ENCODE measurements at regions not wholly inside any gene's neighbourhood (a gene's known extent, or its start where the extent isn't known, plus 50 kb on each side); places are given as distances from the start of the nearest gene placed in this dataset.

DNA sequence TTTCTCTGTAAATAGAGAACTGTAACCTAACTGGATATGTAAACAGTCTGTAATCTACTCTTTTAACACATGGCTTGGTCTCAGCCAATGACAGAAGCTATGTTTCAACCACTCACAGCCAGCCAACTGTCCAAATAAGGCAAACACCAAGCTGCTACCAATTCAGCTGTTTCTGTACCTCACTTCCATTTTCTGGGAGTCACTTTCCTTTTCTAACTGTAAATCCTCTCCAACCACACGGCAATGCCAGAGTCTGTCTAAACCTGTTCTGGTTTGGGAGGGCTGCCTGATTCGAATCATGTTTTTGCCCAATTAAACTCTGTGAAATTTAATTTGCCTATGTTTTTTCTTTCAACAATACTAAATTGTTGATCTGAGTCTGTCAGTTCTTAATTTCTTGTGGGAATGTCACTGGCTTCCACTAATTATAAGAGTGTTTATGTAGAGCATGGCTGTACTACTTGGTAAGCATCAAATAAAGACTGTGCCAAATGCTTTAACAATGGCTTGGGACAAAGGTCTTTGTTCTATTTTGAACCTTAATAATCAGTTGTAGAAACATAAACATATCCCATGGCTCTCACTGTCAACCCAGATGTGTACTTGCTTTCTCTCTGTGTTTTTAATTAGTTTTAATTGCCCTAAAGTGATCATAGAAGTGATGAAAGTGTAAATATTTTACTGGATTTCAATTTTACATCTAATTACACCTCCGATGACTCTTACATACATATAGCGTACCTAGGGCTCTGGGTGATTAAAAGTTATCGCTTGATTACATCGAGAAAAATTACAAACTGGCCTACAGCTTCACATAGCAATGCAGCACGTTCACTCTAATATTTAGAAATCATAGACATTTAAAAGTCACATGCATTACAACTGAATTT is 1144.6 kb upstream of the TMPRSS15 start:
- no peak for DNase-seq

DNA sequence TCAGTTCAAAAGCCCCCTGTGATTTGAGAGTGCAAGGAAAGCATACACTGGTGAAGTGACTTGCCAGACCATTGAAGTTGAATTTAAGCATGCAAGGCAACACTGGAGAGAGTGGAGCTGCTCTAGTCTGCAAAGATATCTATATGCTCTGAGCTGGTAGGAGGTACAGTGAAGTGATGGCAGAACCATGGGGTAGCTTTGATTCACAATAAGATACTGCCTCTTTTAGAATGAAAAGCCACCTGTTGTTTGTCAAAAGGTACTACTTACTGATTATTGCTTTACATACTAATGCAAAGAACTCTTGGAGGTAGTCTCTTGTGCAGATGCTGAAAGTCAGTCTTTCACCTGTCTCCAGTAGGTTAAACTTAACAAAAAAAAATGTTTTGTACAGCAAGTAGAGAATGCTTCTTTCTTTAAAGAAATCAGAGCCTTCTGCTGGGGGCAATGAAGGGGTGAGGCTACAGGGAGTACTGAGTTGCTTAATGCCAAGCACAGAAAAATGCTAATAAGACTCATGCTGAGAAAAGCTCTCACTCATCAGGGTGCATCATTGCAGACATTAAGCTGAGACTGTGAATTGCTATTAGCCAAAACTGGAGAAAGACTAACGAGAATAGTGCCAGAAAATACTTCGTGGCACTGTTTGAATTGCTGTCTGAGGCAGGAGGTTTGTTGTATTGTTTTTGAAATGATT is 1150.5 kb upstream of the TMPRSS15 start:
- DNase-seq, result no peak

DNA sequence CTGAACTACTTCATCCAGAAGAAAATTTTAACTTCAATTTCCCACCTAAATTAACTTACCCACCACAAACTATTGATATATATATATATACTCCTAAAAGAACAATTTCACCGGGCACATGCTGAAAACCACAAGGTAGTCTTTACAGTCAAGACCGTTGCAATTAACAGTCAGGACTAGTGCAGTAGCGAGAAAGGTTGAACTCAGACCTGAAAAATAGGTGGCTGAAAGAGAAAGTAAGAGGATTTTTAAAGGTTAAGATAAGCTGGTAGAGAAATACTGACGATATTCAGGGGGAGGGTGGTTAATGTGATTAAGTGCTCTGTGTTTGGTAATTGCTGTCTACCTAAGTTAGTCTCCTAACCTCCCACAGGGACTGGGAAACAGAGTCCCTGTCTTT is 1153.5 kb upstream of the TMPRSS15 start:
- no peak for DNase-seq

DNA sequence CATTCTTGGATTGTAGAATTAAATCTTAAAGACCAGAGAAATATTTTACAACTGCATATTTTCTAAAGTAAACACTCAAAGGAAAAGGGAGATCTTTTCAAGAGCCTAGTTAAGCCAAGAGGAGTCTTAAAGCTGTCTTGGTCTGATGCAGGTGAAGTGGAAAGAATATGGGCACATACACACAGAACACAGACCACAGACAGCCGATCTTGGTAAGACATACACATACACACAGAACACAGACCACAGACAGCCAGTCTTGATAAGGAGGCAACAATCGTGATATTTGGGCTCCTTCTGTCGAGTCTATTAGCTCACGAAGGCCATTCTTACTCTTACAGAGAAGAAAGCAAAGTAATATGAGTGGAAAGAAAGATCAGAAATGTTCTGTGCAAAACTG is 1153.9 kb upstream of the TMPRSS15 start:
- no peak for DNase-seq

DNA sequence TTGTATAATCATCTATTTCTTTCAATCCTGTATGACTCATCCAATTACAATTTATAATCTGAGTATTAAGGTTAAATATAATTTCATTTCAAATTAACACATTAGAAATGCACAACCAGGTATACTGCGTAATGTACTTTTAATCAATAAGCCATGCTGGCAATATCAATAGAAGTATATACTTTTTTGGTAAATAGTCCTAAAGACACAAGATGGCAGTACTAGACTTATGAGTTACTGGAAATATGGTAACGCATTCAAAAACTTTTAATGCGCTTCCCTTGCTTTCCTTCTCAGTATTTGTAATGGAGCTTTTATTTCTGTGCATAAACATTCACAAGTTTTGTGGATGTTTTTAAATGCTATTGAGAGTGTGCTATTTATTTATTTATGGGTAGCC is 1162.0 kb upstream of the TMPRSS15 start:
- DNase-seq, result no peak

DNA sequence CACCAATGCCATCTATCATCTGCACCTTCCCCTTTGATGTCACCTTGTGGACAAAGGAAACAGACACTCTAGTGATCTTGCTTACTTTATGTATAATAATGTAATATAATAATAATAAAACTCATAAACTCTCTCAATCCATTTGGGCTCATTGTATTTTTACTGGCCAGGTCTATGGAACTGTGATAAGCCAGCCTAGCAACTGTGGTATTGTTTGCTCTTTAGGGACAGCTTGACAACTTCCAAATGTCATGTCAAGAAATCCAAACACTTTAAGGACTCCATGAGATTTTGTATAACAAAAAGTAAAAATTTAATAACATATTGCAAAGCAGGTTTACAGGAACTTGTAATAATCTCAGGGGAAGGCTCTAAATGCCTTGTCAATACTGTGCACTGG is 1163.4 kb upstream of the TMPRSS15 start:
- no peak for DNase-seq

DNA sequence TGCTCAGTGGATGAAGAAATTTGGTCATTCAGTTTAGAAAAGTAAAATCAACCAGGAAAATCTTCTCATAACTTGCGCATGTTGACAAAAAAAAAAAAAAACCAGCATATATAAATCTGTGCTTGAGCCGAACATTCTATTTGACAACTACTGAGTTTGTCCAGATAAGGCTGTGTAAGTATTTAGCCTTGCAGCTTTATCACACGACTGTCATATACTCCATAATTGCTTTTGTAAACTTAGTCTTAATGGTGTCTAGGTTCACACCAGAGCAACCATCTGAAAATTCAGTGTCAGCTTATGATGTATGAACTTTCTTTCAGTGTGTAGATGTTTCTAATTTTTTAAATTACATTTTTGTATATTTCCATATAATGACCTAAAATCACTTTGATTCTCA is 1173.8 kb upstream of the TMPRSS15 start:
- no peak for DNase-seq

DNA sequence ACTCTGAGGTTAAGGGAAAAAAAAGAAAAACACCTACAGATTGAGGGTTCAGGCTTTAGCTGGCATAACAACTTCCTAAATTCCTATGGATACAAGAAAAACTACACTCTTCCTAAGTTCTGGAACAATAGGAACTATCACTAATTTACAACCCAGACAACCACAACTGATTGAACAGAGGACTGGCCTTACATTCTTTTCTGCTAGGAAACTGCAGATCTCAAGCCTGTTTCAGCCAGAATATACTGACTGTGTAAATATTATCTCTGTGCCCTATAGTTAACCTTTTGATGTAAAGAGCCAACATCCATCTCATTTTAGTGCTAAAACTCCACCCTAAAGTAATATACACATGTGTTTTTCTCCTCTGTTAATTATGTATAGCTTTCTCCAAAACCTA is 1186.5 kb upstream of the TMPRSS15 start:
- no peak for DNase-seq

DNA sequence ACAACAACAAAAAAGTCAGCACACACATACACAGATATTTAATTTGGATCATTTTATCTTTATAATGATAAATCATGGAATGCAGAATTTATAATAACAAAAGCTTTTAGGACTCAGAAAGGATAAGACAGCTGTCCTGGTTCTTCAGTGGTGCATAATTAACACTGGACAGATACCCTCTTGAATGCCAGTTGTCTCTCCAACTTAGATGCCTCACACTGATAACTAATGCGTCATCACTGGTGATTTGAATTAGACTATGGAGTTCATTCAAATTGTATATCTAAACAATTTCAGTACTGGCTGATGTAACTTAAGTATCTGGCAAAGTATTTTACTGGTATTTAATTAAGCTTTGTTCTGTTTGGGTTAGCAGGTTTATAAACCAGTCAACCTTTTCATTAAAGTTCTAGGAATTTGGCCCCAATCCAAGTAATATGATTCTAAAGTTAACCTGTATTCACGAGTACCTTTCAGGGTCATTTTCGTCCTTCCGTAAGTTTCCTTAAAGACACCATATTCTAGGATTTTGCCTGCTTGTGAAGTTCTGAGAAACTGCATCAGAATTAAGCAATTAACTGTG is 1199.5 kb upstream of the TMPRSS15 start:
- DNase-seq, result no peak

DNA sequence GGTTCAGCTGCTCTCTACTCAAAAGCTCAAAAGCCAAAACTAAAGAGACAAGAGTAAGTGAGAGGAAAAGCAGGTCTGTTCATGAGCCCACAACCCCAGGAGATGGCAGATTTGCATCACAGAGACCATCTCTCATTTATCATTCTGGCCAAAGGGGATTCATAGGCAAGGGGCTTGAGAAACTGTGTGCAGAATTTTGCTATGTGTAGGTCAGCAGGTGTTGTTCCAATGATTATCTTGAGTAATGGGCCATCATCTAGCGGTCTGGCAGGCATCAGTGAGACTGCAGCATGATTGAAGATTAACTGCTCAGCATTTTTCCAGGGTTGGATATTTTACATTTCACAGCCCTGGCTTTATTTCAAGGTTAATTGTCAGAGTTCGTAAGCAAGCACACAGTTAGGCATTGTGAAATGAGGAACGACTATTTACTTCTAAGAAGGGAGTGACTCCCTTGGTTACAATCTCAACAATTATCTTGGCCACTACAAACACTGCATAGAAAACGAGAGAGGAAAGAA is 1204.6 kb upstream of the TMPRSS15 start:
- DNase-seq, result no peak

DNA sequence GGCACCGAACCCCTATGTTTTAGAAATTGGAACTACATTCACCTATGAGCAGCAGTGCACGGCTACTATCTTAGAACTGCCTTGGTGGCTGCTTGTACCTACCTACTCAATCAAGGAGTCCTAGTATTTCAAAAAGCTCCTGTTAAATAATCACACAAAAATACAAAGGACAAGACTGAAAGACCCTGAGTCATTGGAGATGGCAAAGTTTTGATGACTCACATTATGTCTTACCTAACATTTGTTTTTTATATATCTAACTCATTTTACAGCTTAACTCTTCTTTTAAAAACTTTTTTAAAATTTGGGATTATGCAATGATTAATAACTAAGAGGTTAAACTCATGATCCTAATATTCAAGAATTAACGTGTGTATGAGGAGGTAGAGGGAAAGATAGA is 1206.0 kb upstream of the TMPRSS15 start:
- DNase-seq, result no peak

DNA sequence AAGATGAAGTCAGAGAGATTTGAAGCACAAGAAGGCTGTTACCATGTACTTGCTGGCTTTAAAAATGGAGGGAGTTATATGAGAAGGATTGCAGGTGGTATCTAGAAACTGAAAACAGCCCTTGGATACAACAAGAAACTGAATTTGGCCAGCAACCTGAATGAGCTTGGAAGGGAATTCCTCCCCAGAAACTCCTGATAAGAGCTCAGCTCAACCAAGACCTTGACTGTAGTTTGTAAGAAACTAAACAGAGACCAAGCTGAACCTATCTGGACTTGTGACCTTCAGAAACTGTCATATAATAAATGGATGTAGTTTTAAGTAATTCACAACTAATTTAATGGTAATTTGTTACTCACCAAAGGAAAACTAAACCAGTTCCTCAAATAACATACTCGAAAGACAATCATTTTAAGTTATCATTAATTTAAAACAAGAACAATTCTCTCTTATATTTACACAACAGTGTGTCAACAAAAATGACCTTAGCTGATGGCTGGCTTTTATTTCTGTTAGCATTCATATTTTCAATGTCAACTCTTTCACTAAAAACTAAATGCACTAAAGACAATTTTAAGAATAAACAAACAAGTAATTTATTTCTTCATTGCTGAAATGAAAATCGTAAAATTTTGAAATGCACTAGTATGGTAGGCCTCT is 1218.4 kb upstream of the TMPRSS15 start:
- DNase-seq, result no peak

DNA sequence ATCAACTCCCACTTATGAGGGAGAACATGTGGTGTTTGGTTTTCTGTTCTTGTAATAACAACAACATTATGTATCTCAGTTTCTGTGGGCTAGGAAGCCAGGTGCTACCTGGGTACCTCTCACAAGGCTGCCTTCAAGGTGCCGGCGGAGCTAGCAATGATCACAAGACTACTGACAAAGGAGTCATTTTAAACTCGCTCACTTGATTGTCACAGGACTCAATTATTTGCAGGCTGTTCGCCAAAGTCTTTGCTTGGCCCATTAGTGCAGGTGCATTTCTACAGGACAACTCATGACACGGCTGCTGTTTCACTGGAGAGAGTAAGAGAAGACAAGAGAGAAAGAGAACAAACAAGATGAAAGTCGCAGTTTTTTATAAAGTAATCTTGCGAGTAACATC is 1237.4 kb upstream of the TMPRSS15 start:
- no peak for DNase-seq

DNA sequence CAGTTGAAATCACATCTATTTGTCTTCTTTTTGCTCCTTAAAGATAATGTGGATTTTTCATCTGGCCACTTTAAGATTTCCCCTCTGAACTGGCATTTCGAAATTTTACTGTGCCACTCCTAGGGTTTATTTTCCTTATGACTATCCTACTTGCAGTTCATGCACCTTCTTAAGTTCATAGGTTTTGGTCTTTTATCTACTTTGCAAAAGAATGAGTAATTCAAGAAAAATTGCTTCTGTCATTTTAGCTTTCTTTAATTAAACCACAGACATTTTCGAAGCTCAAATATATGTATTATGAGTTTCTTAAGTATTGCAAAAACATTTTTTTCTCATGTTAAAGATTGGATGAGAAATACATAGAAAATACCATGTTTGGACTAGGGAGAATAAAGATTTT is 1244.8 kb upstream of the TMPRSS15 start:
- no peak for DNase-seq

DNA sequence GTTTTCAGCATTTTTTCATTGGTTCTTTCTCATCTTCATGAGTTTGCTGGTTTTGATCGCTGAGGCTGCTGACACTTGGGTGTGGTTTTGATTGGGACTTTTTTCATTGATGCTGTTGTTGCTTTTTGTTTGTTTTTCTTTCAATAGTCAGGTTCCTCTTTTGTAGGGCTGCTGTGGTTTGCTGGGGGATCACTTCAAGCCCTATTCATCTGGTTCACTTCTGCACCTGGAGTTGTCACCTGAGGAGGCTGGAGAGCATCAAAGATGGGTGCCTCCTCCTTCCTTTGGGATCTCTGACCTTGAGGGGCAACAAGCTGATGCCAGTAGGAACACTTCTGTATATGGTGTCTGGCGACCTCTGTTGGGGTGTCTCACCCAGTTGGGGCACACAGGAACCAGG is 1279.9 kb upstream of the TMPRSS15 start:
- DNase-seq, result no peak

DNA sequence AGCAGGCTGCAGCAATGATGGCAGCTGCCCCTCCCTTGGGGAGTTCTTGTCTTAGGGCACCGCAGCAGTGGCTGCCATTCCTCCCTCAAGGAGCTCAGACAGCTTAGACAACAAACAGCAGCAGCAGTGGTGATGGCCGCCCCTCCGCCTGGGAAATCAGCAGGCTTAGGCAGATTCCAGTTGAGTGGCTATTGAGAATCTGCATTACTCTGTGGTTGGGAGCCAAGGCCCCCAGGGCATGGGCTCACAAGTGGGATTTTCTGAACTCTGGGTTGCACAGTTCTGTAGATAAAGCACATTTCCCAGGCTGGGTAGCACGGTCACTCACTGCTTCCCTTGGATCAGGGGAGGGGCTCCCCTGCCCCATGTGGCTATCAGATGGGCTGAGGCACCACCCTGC is 1280.7 kb upstream of the TMPRSS15 start:
- no peak for DNase-seq

DNA sequence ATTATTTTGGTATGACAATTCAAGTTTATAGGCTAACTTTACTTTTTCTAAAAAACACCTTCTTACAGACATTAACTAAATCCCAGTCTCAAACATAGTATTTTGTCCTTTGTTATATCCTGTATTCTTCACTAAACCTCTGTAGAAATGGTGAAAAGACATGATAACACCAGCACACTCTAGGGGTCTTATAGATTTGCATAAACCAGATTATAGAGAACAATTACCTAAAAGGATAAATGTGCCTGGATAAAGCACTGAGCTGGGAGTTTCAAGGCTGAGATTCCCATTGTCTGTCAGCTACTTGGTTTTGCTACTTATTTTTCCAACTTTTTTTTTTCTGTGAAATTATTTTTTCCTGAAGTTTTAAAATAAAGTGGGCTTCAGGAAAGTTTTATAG is 1288.6 kb upstream of the TMPRSS15 start:
- no peak for DNase-seq

DNA sequence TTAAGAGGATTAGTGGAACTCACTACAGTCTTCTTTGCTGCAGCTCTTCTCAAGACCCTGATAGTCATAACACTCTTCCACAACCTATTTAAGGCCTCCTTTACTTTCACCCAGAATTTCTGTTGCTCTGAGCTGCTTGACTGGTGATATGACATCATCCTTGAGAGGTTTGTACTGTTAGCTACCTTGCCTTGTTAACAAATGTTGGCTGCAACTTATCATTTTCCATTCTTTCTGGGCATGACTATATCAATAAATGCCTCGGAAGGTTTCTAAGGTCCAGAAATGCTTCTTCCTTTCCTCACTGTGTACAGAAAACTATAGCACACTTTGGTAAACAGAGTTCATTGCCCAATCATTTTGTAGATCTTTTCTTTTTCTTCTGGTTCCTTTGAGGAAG is 1292.2 kb upstream of the TMPRSS15 start:
- no peak for DNase-seq

DNA sequence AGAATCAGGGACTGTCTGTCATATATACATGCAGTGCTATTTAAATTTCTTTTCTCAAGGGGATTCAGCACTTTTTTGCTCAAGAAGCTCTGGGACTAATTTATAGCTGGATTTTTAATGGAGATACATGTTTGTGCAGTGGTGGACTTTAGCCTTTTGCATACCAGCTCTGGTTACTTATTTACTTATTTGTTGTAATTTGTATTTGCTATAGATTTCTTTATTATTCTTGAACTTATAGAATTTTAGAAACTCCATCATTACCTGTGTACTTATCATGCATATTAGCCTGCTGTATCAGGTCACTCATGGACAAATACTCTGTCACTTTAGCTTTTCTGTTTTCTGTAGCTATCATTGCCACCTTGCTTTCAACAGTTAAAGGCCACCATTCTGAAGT is 1296.9 kb upstream of the TMPRSS15 start:
- no peak for DNase-seq

DNA sequence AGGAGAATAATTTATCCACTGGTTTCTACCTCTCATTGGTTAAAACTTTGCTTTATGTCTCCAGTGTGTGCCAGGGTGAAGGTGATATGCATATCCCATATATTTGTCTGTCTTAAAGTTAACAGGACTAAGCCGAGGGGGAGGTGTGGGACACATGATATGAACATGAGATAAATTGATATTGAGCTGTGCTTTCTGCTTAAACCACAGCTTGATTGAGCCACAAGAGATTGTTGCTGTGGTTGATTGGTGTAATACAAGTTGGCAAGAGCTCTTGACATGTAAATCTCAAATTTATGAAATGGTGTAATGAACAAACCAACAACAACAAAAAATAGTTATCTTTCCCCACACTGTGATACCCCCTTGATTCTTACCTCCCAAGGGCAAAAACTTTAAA is 1295.5 kb upstream of the NCAM2 start:
- DNase-seq, result no peak

DNA sequence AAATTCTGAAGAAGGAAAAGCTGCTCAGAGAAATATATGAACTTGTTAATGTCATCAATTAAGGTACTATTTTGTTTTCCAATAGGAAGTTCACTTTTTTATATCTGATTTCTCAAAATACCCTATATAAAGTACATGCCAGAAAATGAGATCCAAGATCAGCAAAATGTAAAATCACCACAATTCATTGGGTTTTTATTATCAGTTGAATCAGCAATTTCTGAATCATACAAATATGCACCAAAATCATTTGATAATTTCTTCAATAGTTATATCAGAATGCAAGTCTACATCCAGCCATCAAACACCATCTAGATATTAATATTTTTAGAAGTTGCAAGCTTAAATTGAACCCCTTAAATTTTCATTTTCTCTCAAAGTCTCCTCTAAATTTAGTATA is 1293.4 kb upstream of the NCAM2 start:
- no peak for DNase-seq

DNA sequence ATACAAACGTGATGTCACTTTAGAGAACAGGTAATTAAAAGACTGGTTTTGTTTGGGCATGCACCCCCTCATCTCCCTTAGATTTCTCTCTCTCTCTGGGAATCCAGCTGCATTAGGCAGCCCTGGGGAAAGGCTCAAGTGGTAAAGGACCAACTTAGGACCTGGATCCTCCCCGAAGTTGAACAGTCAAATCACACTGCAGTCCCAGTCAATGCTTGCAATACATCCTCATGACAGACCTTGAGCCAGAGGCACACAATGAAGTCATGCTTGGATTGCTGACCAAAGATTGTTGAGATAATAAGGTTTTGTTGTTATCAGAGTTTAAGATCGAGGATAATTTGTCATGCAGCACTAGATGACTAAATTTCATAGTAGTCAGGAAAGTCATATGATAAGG is 1285.8 kb upstream of the NCAM2 start:
- DNase-seq, result no peak

DNA sequence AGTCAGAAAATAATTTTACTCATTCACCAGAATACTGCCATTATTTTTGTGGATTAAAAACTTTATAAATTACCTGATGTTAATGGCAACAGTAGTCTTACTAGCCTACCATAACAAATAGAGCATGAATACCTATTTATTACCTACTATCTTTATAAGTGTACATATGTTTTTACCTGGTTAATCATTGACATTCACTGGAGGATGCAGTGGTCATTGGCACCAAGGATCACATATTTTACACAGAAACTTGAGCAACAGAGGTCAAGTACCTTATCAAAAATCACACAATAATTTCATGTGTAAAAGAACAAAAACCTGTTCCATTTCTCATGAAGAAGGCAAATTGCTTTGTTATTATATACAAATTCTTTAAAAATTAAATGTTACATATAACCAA is 1284.9 kb upstream of the NCAM2 start:
- no peak for DNase-seq
